22Rv1 (cell line): ENCODE measurements at regions not wholly inside any gene's neighbourhood (a gene's known extent, or its start where the extent isn't known, plus 50 kb on each side); places are given as distances from the start of the nearest gene placed in this dataset.

ENCODE experiments used
- ZFX ChIP-seq: fragments of 450-650 bp; IDR thresholded peaks from 2 replicates; pipeline ENCODE4 v1.6.1; 2017; ENCODE audit warnings: antibody characterized with exemption, borderline replicate concordance
- TF ChIP-seq, protein P1 (sequence below): fragments of 450-650 bp; IDR thresholded peaks from 2 replicates; pipeline ENCODE4 v1.5.1; 2017; ENCODE audit warnings: mild to moderate bottlenecking

DNA sequence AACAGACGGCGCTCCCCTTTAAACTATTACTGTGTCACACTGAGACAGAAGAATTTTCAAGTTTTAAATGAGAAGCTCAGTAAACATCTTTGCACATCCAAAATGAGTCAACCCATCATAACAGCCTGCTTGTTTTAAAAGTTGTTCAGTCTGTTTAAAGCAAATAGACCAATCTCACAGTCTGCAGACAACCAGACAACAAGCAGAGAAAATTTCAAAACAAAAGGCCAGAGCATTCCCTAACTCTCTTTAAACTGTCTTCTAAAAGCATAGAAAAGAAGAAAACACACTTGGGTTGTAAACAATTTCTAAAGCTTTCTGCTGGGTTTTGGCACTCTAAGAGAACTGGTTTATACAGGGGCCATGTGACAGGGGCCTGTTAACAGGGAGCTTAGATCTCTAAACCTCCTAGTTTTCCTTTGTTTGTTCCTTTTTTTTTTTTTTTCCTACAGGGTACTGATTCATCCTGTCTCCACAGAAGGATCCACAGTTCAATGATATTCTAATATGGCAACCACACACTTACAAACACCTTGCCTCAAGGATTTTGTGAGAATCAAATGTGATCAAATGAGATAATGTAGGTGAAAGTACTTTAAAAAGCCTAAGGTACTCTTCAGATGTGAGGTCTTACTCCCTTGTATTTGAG lies 100.8 kb upstream of the MAML3 start:
- TF ChIP-seq, protein P1, sequence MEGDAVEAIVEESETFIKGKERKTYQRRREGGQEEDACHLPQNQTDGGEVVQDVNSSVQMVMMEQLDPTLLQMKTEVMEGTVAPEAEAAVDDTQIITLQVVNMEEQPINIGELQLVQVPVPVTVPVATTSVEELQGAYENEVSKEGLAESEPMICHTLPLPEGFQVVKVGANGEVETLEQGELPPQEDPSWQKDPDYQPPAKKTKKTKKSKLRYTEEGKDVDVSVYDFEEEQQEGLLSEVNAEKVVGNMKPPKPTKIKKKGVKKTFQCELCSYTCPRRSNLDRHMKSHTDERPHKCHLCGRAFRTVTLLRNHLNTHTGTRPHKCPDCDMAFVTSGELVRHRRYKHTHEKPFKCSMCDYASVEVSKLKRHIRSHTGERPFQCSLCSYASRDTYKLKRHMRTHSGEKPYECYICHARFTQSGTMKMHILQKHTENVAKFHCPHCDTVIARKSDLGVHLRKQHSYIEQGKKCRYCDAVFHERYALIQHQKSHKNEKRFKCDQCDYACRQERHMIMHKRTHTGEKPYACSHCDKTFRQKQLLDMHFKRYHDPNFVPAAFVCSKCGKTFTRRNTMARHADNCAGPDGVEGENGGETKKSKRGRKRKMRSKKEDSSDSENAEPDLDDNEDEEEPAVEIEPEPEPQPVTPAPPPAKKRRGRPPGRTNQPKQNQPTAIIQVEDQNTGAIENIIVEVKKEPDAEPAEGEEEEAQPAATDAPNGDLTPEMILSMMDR = no peak
- no peak for TF ChIP-seq ZFX
